Renal cortical epithelial cell (primary cell): ENCODE measurements at regions not wholly inside any gene's neighbourhood (a gene's known extent, or its start where the extent isn't known, plus 50 kb on each side); places are given as distances from the start of the nearest gene placed in this dataset.
"Not testable (repeated sequence)": the region's sequence is repeated elsewhere in the genome, so short reads cannot be mapped to it uniquely, and the experiment has no call there.

Experiments used
- DNase-seq: peaks from one replicate; pipeline ENCODE4 v3.0.0-alpha.2; 2011; ENCODE audit warnings: low read depth

GRCh38 chr15:62272290-62272689 is 107.2 kb upstream of the C2CD4B start:
- no peak for DNase-seq

GRCh38 chr15:62275831-62276230 is 110.7 kb upstream of the C2CD4B start:
- DNase-seq, result peak; percentile 71

- no peak for DNase-seq
Measured at GRCh38 chr15:62277816-62278394, 112.8 kb upstream of the C2CD4B start.

GRCh38 chr15:62278534-62278933 is 113.4 kb upstream of the C2CD4B start:
- DNase-seq, result no peak

GRCh38 chr15:62279041-62279440 is 114.0 kb upstream of the C2CD4B start:
- no peak for DNase-seq

- no peak for DNase-seq
Measured at GRCh38 chr15:62280625-62281024, 115.5 kb upstream of the C2CD4B start.

- DNase-seq, result not testable (repeated sequence)
Measured at GRCh38 chr15:62281801-62282200, 116.7 kb upstream of the C2CD4B start.

GRCh38 chr15:62287066-62287857 is 122.2 kb upstream of the C2CD4B start:
- no peak for DNase-seq

GRCh38 chr15:62288361-62289017 is 123.4 kb upstream of the C2CD4B start:
- DNase-seq, result no peak

- DNase-seq, result peak; percentile 13
Measured at GRCh38 chr15:62291262-62291661, 126.2 kb upstream of the C2CD4B start.

GRCh38 chr15:62296756-62297507 is 131.8 kb upstream of the C2CD4B start:
- no peak for DNase-seq

- DNase-seq, result no peak
Measured at GRCh38 chr15:62297522-62297921, 132.4 kb upstream of the C2CD4B start.

GRCh38 chr15:62297933-62298332 is 132.8 kb upstream of the C2CD4B start:
- DNase-seq, result no peak

GRCh38 chr15:62298811-62299210 is 133.7 kb upstream of the C2CD4B start:
- DNase-seq, result no peak

GRCh38 chr15:62299541-62299940 is 134.5 kb upstream of the C2CD4B start:
- no peak for DNase-seq

- peak; percentile 17 for DNase-seq
Measured at GRCh38 chr15:62301993-62302675, 137.0 kb upstream of the C2CD4B start.

- peak; percentile 81 for DNase-seq
Measured at GRCh38 chr15:62306851-62307504, 141.9 kb upstream of the C2CD4B start.

GRCh38 chr15:62307551-62307950 is 142.5 kb upstream of the C2CD4B start:
- DNase-seq, result peak; percentile 34

- DNase-seq, result no peak
Measured at GRCh38 chr15:62316413-62317060, 151.5 kb upstream of the C2CD4B start.

- DNase-seq, result no peak
Measured at GRCh38 chr15:62320259-62320658, 155.2 kb upstream of the C2CD4B start.
